VCaP (cell line): ENCODE measurements at regions not wholly inside any gene's neighbourhood (a gene's known extent, or its start where the extent isn't known, plus 50 kb on each side); places are given as distances from the start of the nearest gene placed in this dataset.

Experiments
- H3K27ac ChIP-seq: fragments of 450-650 bp; 2 replicates; pipeline ENCODE4 v1.5.1; 2017
- TF ChIP-seq, protein P1 (sequence below): fragments of 450-650 bp; conservative IDR thresholded peaks from 2 replicates; pipeline ENCODE4 v1.5.1; 2017; ENCODE audit warnings: mild to moderate bottlenecking, moderate library complexity

DNA sequence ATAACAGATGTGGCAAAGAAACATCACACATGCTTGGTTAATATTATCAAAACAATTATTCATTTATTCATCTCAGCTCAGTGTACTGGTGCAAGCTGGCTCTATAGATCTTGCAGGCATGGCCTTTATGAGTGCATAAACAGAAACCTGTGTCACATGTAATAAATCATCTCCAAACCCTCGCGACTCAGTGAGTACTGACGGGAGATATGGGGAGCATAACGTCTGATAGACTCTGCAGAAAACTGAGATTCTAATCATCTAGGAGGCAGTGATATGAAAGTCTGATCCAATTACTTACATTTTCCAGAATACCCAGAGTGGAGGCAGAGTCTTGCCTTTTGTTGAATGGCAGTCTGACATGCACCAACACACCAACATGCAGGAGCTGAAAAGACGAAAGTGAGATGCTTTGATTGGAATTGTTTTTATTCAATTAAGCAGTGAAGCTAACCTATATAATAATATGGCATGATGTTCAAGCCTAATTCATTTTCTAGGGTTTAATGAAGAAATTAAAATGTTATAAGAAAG, 416.8 kb downstream of the RNF144A start:
- TF ChIP-seq, protein P1, sequence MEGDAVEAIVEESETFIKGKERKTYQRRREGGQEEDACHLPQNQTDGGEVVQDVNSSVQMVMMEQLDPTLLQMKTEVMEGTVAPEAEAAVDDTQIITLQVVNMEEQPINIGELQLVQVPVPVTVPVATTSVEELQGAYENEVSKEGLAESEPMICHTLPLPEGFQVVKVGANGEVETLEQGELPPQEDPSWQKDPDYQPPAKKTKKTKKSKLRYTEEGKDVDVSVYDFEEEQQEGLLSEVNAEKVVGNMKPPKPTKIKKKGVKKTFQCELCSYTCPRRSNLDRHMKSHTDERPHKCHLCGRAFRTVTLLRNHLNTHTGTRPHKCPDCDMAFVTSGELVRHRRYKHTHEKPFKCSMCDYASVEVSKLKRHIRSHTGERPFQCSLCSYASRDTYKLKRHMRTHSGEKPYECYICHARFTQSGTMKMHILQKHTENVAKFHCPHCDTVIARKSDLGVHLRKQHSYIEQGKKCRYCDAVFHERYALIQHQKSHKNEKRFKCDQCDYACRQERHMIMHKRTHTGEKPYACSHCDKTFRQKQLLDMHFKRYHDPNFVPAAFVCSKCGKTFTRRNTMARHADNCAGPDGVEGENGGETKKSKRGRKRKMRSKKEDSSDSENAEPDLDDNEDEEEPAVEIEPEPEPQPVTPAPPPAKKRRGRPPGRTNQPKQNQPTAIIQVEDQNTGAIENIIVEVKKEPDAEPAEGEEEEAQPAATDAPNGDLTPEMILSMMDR, result no peak

DNA sequence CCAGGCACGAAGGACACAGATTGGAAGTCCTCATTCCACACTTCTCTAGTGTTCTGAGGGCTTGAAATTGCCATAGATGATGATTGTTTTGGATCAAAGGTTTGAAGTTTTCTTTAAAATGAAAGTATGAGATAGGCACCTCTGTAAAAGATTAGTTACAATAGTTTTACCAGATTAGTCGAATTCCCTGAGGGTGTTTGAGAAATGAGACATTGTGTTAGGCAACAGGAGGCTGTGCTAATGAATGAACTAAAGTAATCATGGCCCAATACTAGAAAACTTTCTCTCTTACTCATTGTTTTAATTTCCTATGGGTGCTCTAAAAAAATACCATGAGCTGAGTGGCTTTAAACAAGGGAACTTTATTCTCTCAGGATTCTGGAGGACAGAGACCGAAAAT, 421.7 kb downstream of the RNF144A start:
- H3K27ac ChIP-seq, result no peak overlapping the region
- TF ChIP-seq, protein P1, result no peak

More for the DNA sequence above, 416.8 kb downstream of the RNF144A start:
- no peak overlapping the region for H3K27ac ChIP-seq

DNA sequence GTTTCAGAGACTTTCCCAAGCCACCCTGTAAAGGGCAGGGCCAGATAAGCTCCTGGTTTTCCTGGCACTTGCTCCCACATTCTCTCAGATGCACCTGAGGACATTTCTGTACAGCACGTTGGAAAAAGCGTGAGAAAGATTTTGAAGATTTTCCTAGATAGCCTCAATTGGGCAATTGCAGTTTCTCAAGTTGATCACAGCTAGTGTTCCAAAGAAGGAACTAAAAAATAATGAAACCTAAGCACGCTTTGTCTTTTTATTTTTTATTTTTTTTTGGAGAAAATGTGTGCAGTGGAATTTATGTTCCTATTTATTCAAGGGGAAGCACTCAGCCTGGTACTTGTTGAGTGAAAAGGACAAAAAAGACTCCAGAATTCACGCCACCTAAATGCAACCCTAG, 429.1 kb downstream of the RNF144A start:
- TF ChIP-seq, protein P1, result no peak
- no peak overlapping the region for H3K27ac ChIP-seq

DNA sequence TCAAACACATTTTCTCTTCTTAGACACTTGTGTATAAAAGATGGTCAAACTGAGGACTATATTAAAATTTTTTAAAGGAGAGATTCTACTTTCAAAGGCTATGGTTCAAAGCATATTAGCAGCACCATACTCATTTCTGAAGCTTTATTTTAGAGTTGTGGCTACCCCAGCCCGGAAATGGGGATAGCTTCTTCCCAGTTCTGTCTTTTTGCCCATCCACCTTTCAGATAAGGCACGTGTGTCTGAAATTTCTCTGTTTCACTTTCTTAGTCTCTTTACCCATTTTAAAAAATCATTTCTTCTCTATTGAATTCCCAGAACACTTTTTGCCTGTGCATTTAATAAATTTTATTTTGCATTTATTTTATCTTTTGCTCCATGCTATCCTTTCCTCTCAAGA, 431.5 kb downstream of the RNF144A start:
- no peak overlapping the region for H3K27ac ChIP-seq
- TF ChIP-seq, protein P1, result no peak

DNA sequence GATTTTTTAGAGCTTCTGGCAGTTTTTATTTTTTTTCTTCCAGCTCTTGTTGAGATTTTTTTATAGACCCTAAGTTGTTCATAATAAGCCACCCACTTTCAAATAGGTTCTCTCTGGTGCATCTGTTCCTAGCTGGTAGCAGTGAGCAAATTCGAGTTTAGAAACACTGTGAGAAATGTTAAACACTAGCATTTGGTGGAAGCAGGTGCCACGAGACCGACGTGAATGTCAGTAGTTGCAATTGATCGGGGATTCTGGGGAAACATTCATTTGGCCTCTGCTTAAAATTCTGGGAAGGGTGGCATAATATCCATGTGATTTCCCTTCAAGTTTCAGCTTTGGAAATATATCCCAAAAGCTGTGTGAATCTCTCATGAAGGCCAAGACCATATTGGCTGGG, 435.0 kb downstream of the RNF144A start:
- H3K27ac ChIP-seq, result no peak overlapping the region
- TF ChIP-seq, protein P1, result no peak

DNA sequence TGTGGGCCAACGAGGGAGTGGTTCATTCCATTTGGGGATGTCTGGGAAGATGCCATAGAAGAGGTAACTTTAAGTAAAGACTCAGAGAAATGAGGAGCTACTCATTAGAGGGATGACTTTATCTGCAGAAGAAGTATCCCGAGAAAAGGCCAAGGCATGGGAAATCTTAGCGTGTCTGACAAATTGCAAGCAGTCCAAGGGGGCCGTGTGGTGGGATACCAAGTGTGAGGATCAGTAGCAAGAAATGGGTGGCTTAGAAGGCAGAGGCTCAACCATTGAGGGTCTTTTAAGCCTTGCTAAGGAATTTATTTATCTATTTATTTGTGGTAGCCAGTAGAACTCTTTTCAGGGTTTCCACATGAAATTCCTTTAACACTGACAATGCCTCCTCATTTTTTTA, 436.4 kb downstream of the RNF144A start:
- TF ChIP-seq, protein P1, result no peak
- no peak overlapping the region for H3K27ac ChIP-seq

DNA sequence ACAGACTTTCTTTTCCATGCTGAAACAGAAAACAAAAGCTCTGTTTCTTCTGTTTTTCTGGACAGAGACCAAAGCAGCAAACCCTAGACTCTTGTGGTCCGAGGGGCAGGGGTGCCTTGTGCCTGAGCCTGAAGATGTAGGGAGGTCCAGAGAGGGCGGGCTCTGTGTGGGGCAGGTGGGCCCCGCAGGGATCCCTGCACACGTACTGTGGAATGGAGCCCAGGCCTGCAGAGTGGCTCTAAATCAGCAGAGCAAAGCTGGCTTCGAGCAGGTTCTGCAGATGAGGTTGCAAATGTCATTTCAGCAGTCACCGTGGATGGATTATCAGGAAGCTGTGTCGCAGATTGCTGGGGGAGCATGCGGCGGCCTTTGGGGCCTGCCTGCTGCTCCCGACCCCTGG, 438.6 kb downstream of the RNF144A start:
- TF ChIP-seq, protein P1, result no peak
- no peak overlapping the region for H3K27ac ChIP-seq
